Mesendoderm (in vitro differentiated cells): ENCODE measurements at regions not wholly inside any gene's neighbourhood (a gene's known extent, or its start where the extent isn't known, plus 50 kb on each side); places are given as distances from the start of the nearest gene placed in this dataset.

Source experiments
- DNase-seq: peaks from one replicate; pipeline ENCODE4 v3.0.0; 2013
- H2AK5ac ChIP-seq: 2 replicates; pipeline ENCODE4 v1.6.1; 2013; ENCODE audit warnings: low read length, inconsistent platforms
- H2BK120ac ChIP-seq: 2 replicates; pipeline ENCODE4 v1.6.1; 2013; ENCODE audit warnings: low read depth, mild to moderate bottlenecking, low read length, moderate library complexity, mixed read lengths
- H2BK15ac ChIP-seq: replicated peaks from 2 replicates; pipeline ENCODE4 v1.6.1; 2013; ENCODE audit warnings: low read depth, mild to moderate bottlenecking, moderate library complexity
- H2BK5ac ChIP-seq: 2 replicates; pipeline ENCODE4 v1.6.1; 2013; ENCODE audit warnings: low read length, inconsistent platforms
- H3K18ac ChIP-seq: 2 replicates; pipeline ENCODE4 v1.6.1; 2013; ENCODE audit warnings: mild to moderate bottlenecking, low read length, mixed read lengths
- H3K23ac ChIP-seq: one replicate; pipeline ENCODE4 v1.6.1; 2013; ENCODE audit warnings: low read length
- H3K27ac ChIP-seq: 2 replicates; pipeline ENCODE4 v1.5.1; 2013; ENCODE audit warnings: low read depth, mild to moderate bottlenecking, inconsistent platforms, low read length, moderate library complexity
- H3K27me3 ChIP-seq: 2 replicates; pipeline ENCODE4 v1.6.1; 2013; ENCODE audit warnings: low read length, control low read depth, mild to moderate bottlenecking, inconsistent platforms; ENCODE audit not compliant: insufficient read depth, poor library complexity
- H3K36me3 ChIP-seq: 2 replicates; pipeline ENCODE4 v1.6.1; 2013; ENCODE audit warnings: low read length, inconsistent platforms; ENCODE audit not compliant: control insufficient read depth, insufficient read depth
- H3K4ac ChIP-seq: one replicate; pipeline ENCODE4 v1.6.1; 2013; ENCODE audit warnings: low read depth, mild to moderate bottlenecking, low read length, moderate library complexity
- H3K4me1 ChIP-seq: 2 replicates; pipeline ENCODE4 v1.6.1; 2013; ENCODE audit warnings: low read depth, low read length, inconsistent platforms; ENCODE audit not compliant: control insufficient read depth
- H3K4me2 ChIP-seq: 2 replicates; pipeline ENCODE4 v1.6.1; 2013; ENCODE audit warnings: low read length
- H3K4me3 ChIP-seq: 2 replicates; pipeline ENCODE4 v1.5.1; 2013; ENCODE audit warnings: mild to moderate bottlenecking, low read length
- H3K56ac ChIP-seq: one replicate; pipeline ENCODE4 v1.6.1; 2013; ENCODE audit warnings: low read length
- H3K79me1 ChIP-seq: 2 replicates; pipeline ENCODE4 v1.6.1; 2013; ENCODE audit warnings: low read length, inconsistent platforms
- H3K79me2 ChIP-seq: 2 replicates; pipeline ENCODE4 v1.6.1; 2013; ENCODE audit warnings: mild to moderate bottlenecking, low read length; ENCODE audit not compliant: control insufficient read depth, insufficient read depth
- H3K9ac ChIP-seq: 2 replicates; pipeline ENCODE4 v1.6.1; 2013; ENCODE audit warnings: low read length, inconsistent platforms
- H4K5ac ChIP-seq: one replicate; pipeline ENCODE4 v1.6.1; 2013; ENCODE audit warnings: low read length
- H4K8ac ChIP-seq: one replicate; pipeline ENCODE4 v1.6.1; 2013; ENCODE audit warnings: low read depth, mild to moderate bottlenecking, control low read depth, low read length, moderate library complexity
- WGBS: extraction: QIAGEN DNeasy Blood & Tissue Kit; methylation state at CpG from one replicate; pipeline ENCODE4 v1.1.7; 2013; ENCODE audit warnings: low lambda C conversion rate, missing lambda C conversion rate; ENCODE audit not compliant: insufficient coverage; ENCODE audit errors: extremely low coverage; 5-methylcytosine and 5-hydroxymethylcytosine counted together

DNA sequence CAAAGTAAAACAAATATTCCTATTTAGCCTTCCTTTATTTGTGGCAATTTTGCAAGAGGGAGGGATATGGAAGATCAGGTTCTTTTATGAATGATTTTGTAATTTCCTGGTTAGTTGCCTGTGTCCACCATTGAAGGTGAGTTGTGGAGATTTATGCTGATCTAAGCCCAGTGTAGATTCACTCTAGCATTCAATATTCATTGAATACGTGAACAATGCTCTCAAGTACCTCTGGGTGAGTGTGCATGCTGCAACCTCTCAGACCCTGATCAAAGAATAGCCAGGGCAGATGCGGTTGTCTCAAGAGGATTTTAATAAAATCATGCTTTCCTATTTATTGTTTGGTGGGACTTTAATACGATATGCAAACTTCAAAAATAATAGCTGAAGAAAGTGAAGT is 628.4 kb downstream of the SPRY1 start:
- Histone ChIP-seq H3K36me3 (no peaks in the 10 kb centered on the region), H3K18ac (no peak overlapping the region), H2BK120ac (no peak overlapping the region), H3K4me3 (no peak overlapping the region), H3K79me1 (no peaks in the 10 kb centered on the region), H3K27me3 (no peaks in the 10 kb centered on the region), H3K27ac (no peak overlapping the region), H2AK5ac (no peak overlapping the region), H3K4me1 (no peaks in the 10 kb centered on the region), H3K56ac (no peak overlapping the region), H2BK15ac (no peak overlapping the region), H3K9ac (no peak overlapping the region), H3K23ac (no peak overlapping the region), H3K4ac (no peak overlapping the region), H3K79me2 (no peaks in the 10 kb centered on the region), H3K4me2 (no peak overlapping the region), H4K5ac (no peak overlapping the region), H4K8ac (no peak overlapping the region), H2BK5ac (no peak overlapping the region)
- DNase-seq, result no peak
- WGBS, result no CpG with 5 or more reads among the region's 3 CpGs

- H3K27me3 ChIP-seq, result no peaks in the 10 kb centered on the region
- no peak overlapping the region for H3K18ac ChIP-seq
- no peak overlapping the region for H2BK5ac ChIP-seq
- H3K79me2 ChIP-seq, result no peaks in the 10 kb centered on the region
- no peak overlapping the region for H3K9ac ChIP-seq
- no peak overlapping the region for H2BK120ac ChIP-seq
- no peak overlapping the region for H2BK15ac ChIP-seq
- no peak overlapping the region for H3K27ac ChIP-seq
- no peaks in the 10 kb centered on the region for H3K4me1 ChIP-seq
- WGBS, result no CpG with 5 or more reads among the region's 9 CpGs
- H3K79me1 ChIP-seq, result no peaks in the 10 kb centered on the region
- no peak overlapping the region for H3K4ac ChIP-seq
- no peak overlapping the region for H3K23ac ChIP-seq
- no peak overlapping the region for H2AK5ac ChIP-seq
- no peak for DNase-seq
- no peaks in the 10 kb centered on the region for H3K36me3 ChIP-seq
- H3K4me3 ChIP-seq, result no peak overlapping the region
- H3K56ac ChIP-seq, result no peak overlapping the region
- H4K8ac ChIP-seq, result no peak overlapping the region
- H3K4me2 ChIP-seq, result no peak overlapping the region
- no peak overlapping the region for H4K5ac ChIP-seq
These were observed 628.8 kb downstream of the SPRY1 start for GRCh38 chr4:124025428-124025827.

DNA sequence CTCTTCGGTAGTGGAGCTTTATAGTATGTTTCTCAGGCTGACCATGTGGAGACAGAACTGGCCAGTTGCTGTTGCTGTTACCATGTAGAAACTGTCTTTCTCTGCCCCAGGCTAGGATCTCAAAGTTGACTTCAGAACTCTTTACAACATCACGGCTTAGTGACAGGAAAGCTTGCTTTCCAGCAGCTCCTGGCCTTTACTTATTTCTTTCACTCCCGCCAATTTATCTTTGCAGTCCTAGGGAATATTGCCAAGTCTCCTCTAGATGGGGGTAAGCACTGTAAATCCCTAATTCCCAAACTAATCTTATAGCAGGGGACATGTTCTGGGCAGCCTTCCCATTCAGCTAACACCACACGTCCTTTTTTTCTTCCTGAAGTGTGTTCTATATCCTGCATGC is 631.6 kb downstream of the SPRY1 start:
- Histone ChIP-seq H3K36me3 (no peaks in the 10 kb centered on the region), H3K4me2 (no peak overlapping the region), H3K4me3 (no peak overlapping the region), H3K56ac (no peak overlapping the region), H3K9ac (no peak overlapping the region), H3K27ac (no peak overlapping the region), H2BK5ac (no peak overlapping the region), H3K4me1 (no peaks in the 10 kb centered on the region), H4K8ac (no peak overlapping the region), H2BK15ac (no peak overlapping the region), H3K79me1 (no peaks in the 10 kb centered on the region), H4K5ac (no peak overlapping the region), H3K23ac (no peak overlapping the region), H3K79me2 (no peaks in the 10 kb centered on the region), H3K18ac (no peak overlapping the region), H3K4ac (no peak overlapping the region), H2BK120ac (no peak overlapping the region), H3K27me3 (no peaks in the 10 kb centered on the region), H2AK5ac (no peak overlapping the region)
- no peak for DNase-seq
- no CpG with 5 or more reads among the region's 4 CpGs for WGBS

DNA sequence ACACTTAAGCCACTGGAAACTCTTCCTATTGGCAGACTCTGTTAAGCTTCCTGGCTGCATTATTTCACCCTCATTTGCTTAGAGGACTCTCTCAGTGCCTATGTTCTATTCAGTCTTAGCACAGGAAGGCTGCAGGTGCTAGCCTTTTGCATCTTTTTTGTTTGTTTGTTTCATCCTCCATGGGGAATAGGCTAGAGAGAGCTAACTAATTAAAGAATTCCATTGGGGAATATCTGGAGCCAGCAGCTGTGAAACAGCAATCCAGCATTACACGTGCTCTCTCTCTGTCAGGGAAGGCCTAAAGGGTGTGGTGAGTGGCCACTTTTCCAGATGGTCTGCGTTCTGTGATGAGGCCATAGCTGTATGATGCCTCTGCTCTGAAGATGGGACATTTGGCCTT is 633.6 kb downstream of the SPRY1 start:
- Histone ChIP-seq H3K4me2 (no peak overlapping the region), H3K79me2 (no peaks in the 10 kb centered on the region), H3K23ac (no peak overlapping the region), H2AK5ac (no peak overlapping the region), H3K27ac (no peak overlapping the region), H3K4me1 (no peaks in the 10 kb centered on the region), H2BK5ac (no peak overlapping the region), H4K8ac (no peak overlapping the region), H3K4me3 (no peak overlapping the region), H3K36me3 (no peaks in the 10 kb centered on the region), H3K27me3 (no peaks in the 10 kb centered on the region), H3K79me1 (no peaks in the 10 kb centered on the region), H3K4ac (no peak overlapping the region), H3K9ac (no peak overlapping the region), H3K56ac (no peak overlapping the region), H2BK120ac (no peak overlapping the region), H2BK15ac (no peak overlapping the region), H3K18ac (no peak overlapping the region), H4K5ac (no peak overlapping the region)
- DNase-seq, result no peak
- no CpG with 5 or more reads among the region's 2 CpGs for WGBS

DNA sequence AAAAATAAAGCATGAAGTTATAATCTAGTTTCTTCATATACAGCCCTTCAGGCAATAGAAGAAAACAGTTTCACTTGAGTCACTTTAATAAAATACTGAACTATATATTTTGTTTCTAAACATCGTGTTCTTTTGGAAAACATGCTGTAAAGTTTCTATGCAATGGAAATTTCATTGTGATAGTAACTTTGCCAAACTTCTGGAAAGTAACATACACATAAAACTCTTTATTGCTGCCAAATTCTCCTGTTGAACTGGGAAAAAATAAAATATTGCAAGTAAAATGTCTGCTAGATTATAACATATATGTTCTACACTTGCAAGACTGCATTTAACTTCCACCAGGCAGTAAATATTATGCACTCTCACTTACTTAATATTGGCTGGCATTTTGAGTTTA is 635.4 kb downstream of the SPRY1 start:
- Histone ChIP-seq H3K36me3 (no peaks in the 10 kb centered on the region), H3K18ac (no peak overlapping the region), H3K9ac (no peak overlapping the region), H3K4me3 (no peak overlapping the region), H3K56ac (no peak overlapping the region), H2BK120ac (no peak overlapping the region), H2BK15ac (no peak overlapping the region), H4K5ac (no peak overlapping the region), H2BK5ac (no peak overlapping the region), H2AK5ac (no peak overlapping the region), H3K4me1 (no peaks in the 10 kb centered on the region), H3K79me2 (no peaks in the 10 kb centered on the region), H4K8ac (no peak overlapping the region), H3K79me1 (no peaks in the 10 kb centered on the region), H3K4me2 (no peak overlapping the region), H3K27me3 (no peaks in the 10 kb centered on the region), H3K4ac (no peak overlapping the region), H3K27ac (no peak overlapping the region), H3K23ac (no peak overlapping the region)
- no peak for DNase-seq
- WGBS, result no CpG with 5 or more reads among the region's 1 CpG

- Histone ChIP-seq H4K8ac (no peak overlapping the region), H3K4me1 (no peaks in the 10 kb centered on the region), H3K4me2 (no peak overlapping the region), H2BK15ac (no peak overlapping the region), H3K18ac (no peak overlapping the region), H3K23ac (no peak overlapping the region), H4K5ac (no peak overlapping the region), H2BK5ac (no peak overlapping the region), H3K79me2 (no peaks in the 10 kb centered on the region), H3K4me3 (no peak overlapping the region), H3K36me3 (no peaks in the 10 kb centered on the region), H3K9ac (no peak overlapping the region), H3K4ac (no peak overlapping the region), H3K56ac (no peak overlapping the region), H2BK120ac (no peak overlapping the region), H2AK5ac (no peak overlapping the region), H3K79me1 (no peaks in the 10 kb centered on the region), H3K27ac (no peak overlapping the region), H3K27me3 (no peaks in the 10 kb centered on the region)
- no CpG with 5 or more reads among the region's 1 CpG for WGBS
- no peak for DNase-seq
These were observed 638.9 kb downstream of the SPRY1 start for GRCh38 chr4:124035364-124036041.
